HEK293 (cell line): ENCODE measurements at regions not wholly inside any gene's neighbourhood (a gene's known extent, or its start where the extent isn't known, plus 50 kb on each side); places are given as distances from the start of the nearest gene placed in this dataset.

Experiments used
- PATZ1 ChIP-seq: fragments of 450-650 bp; formaldehyde crosslinking; IDR thresholded peaks from 2 replicates; pipeline ENCODE4 v1.5.1; 2016; ENCODE audit warnings: missing biosample characterization, missing genetic modification characterization
- RBAK ChIP-seq: fragments of 450-650 bp; formaldehyde crosslinking; IDR thresholded peaks from 2 replicates; pipeline ENCODE4 v1.5.1; 2016; ENCODE audit warnings: missing biosample characterization, missing genetic modification characterization
- TSHZ1 ChIP-seq: fragments of 450-650 bp; formaldehyde crosslinking; IDR thresholded peaks from 2 replicates; pipeline ENCODE4 v1.5.1; 2016; ENCODE audit warnings: missing biosample characterization, missing genetic modification characterization, borderline replicate concordance
- WT1 ChIP-seq: fragments of 450-650 bp; formaldehyde crosslinking; IDR thresholded peaks from 2 replicates; pipeline ENCODE4 v1.5.1; 2016; ENCODE audit warnings: missing biosample characterization, missing genetic modification characterization
- ZNF157 ChIP-seq: fragments of 450-650 bp; formaldehyde crosslinking; IDR thresholded peaks from 2 replicates; pipeline ENCODE4 v1.5.1; 2016; ENCODE audit warnings: missing biosample characterization, missing genetic modification characterization
- ZNF24 ChIP-seq: fragments of 450-650 bp; formaldehyde crosslinking; IDR thresholded peaks from 2 replicates; pipeline ENCODE4 v1.5.1; 2016; ENCODE audit warnings: missing biosample characterization, missing genetic modification characterization
- ZNF302 ChIP-seq: fragments of 450-650 bp; formaldehyde crosslinking; IDR thresholded peaks from 2 replicates; pipeline ENCODE4 v1.5.1; 2016; ENCODE audit warnings: missing biosample characterization, missing genetic modification characterization, low read depth
- ZNF510 ChIP-seq: fragments of 450-650 bp; formaldehyde crosslinking; IDR thresholded peaks from 2 replicates; pipeline ENCODE4 v1.5.1; 2018; ENCODE audit warnings: mild to moderate bottlenecking, missing genetic modification characterization, missing biosample characterization; ENCODE audit not compliant: insufficient replicate concordance
- ZNF555 ChIP-seq: fragments of 450-650 bp; formaldehyde crosslinking; conservative IDR thresholded peaks from 2 replicates; pipeline ENCODE4 v1.5.1; 2017; ENCODE audit warnings: missing biosample characterization, mild to moderate bottlenecking, missing genetic modification characterization, inconsistent platforms
- ZNF658 ChIP-seq: fragments of 450-650 bp; formaldehyde crosslinking; IDR thresholded peaks from 2 replicates; pipeline ENCODE4; 2016; ENCODE audit warnings: missing biosample characterization, missing genetic modification characterization
- TF ChIP-seq, protein P1 (sequence below): fragments of 450-650 bp; formaldehyde crosslinking; IDR thresholded peaks from 2 replicates; pipeline ENCODE4 v1.5.1; 2016; ENCODE audit warnings: missing biosample characterization, missing genetic modification characterization

GRCh38 chr7:31407178-31407676 lies 66.7 kb upstream of the NEUROD6 start:
- TF ChIP-seq, protein P1, sequence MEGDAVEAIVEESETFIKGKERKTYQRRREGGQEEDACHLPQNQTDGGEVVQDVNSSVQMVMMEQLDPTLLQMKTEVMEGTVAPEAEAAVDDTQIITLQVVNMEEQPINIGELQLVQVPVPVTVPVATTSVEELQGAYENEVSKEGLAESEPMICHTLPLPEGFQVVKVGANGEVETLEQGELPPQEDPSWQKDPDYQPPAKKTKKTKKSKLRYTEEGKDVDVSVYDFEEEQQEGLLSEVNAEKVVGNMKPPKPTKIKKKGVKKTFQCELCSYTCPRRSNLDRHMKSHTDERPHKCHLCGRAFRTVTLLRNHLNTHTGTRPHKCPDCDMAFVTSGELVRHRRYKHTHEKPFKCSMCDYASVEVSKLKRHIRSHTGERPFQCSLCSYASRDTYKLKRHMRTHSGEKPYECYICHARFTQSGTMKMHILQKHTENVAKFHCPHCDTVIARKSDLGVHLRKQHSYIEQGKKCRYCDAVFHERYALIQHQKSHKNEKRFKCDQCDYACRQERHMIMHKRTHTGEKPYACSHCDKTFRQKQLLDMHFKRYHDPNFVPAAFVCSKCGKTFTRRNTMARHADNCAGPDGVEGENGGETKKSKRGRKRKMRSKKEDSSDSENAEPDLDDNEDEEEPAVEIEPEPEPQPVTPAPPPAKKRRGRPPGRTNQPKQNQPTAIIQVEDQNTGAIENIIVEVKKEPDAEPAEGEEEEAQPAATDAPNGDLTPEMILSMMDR (tag by site-specific recombination): no peak
- TF ChIP-seq ZNF510 (tag by site-specific recombination): no peak
- no peak for TF ChIP-seq ZNF157
- TF ChIP-seq ZNF302 (tag by site-specific recombination): no peak
- no peak for TF ChIP-seq ZNF24 (tag by site-specific recombination)
- TF ChIP-seq TSHZ1 (tag by site-specific recombination): no peak
- TF ChIP-seq WT1 (tag by site-specific recombination): no peak
- TF ChIP-seq ZNF555 (tag by site-specific recombination): no peak
- no peak for TF ChIP-seq PATZ1
- TF ChIP-seq ZNF658 (tag by site-specific recombination): no peak
- TF ChIP-seq RBAK: no peak
